Fibroblast of lung (primary cell): ENCODE measurements at regions not wholly inside any gene's neighbourhood (a gene's known extent, or its start where the extent isn't known, plus 50 kb on each side); places are given as distances from the start of the nearest gene placed in this dataset.

Source experiments
- DNase-seq, 2 donors: peaks; one replicate each; pipeline versions ENCODE4 v3.0.0 to v3.0.0-alpha.2; 2010; ENCODE audit warnings: low read depth in 2 of 2
- H2AFZ ChIP-seq: 2 replicates; pipeline ENCODE4 v1.5.1; 2012; ENCODE audit warnings: low read length, control low read depth, inconsistent platforms
- H3K27ac ChIP-seq: 2 replicates; pipeline ENCODE4 v1.5.1; 2011; ENCODE audit warnings: low read length, control low read depth; ENCODE audit not compliant: insufficient read depth
- H3K27me3 ChIP-seq: 2 replicates; pipeline ENCODE4 v1.5.1; 2011; ENCODE audit warnings: mild to moderate bottlenecking, low read length; ENCODE audit not compliant: control insufficient read depth, insufficient read depth
- H3K36me3 ChIP-seq: 2 replicates; pipeline ENCODE4 v1.5.1; 2011; ENCODE audit warnings: low read length; ENCODE audit not compliant: control insufficient read depth, insufficient read depth
- H3K4me1 ChIP-seq: 2 replicates; pipeline ENCODE4 v1.5.1; 2011; ENCODE audit warnings: low read length; ENCODE audit not compliant: control insufficient read depth, insufficient read depth; ENCODE audit errors: extremely low read depth
- H3K4me2 ChIP-seq: 2 replicates; pipeline ENCODE4 v1.5.1; 2011; ENCODE audit warnings: low read length, control low read depth; ENCODE audit not compliant: insufficient read depth; ENCODE audit errors: extremely low read depth
- H3K4me3 ChIP-seq, 4 experiments: fragments of 200-600 bp in 1 of 4; sonication (generic) in 1 of 4; replicated peaks in 1 of 4; 2 replicates each; pipeline ENCODE4 v1.5.1; 2011 to 2016; ENCODE audit warnings: low read length in 4 of 4, low read depth in 3 of 4, mild to moderate bottlenecking in 3 of 4, control low read depth in 2 of 4, inconsistent platforms in 1 of 4, mixed read lengths in 1 of 4; ENCODE audit not compliant: insufficient read depth in 1 of 4; ENCODE audit errors: control extremely low read depth in 1 of 4
- H3K79me2 ChIP-seq: 2 replicates; pipeline ENCODE4 v1.5.1; 2012; ENCODE audit warnings: mild to moderate bottlenecking, low read length, inconsistent platforms; ENCODE audit not compliant: control insufficient read depth, insufficient read depth
- H3K9ac ChIP-seq: 2 replicates; pipeline ENCODE4 v1.5.1; 2011; ENCODE audit warnings: mild to moderate bottlenecking, low read length, control low read depth; ENCODE audit not compliant: insufficient read depth
- H3K9me3 ChIP-seq: 2 replicates; pipeline ENCODE4 v1.5.1; 2012; ENCODE audit warnings: low read depth, low read length; ENCODE audit not compliant: control insufficient read depth, insufficient read depth
- H4K20me1 ChIP-seq: 2 replicates; pipeline ENCODE4 v1.5.1; 2011; ENCODE audit warnings: low read length; ENCODE audit not compliant: control insufficient read depth, insufficient read depth; ENCODE audit errors: extremely low read depth
- EZH2 ChIP-seq: IDR thresholded peaks from 2 replicates; pipeline ENCODE4 v1.5.1; 2012; ENCODE audit warnings: low read length, control low read depth, mild to moderate bottlenecking; ENCODE audit errors: missing control alignments
- TF ChIP-seq, protein P1 (sequence below), 2 donors: IDR thresholded peaks in 1 of 2; conservative IDR thresholded peaks in 1 of 2; 1 replicate in 1 of 2; 2 replicates in 1 of 2; pipeline ENCODE4 v1.5.1; 2011 to 2012; ENCODE audit warnings: low read length in 2 of 2, control low read depth in 1 of 2, inconsistent platforms in 1 of 2, low read depth in 1 of 2, mild to moderate bottlenecking in 1 of 2

GRCh38 chr20:60658681-60659080 is 593.4 kb upstream of the CDH4 start:
- DNase-seq = no peak
- H3K4me1 ChIP-seq = no peaks in the 10 kb centered on the region
- H3K27me3 ChIP-seq = no peaks in the 10 kb centered on the region
- no peak overlapping the region for H3K4me2 ChIP-seq
- H3K36me3 ChIP-seq = no peaks in the 10 kb centered on the region
- no peaks in the 10 kb centered on the region for H3K9me3 ChIP-seq
- no peak overlapping the region for H2AFZ ChIP-seq
- H3K79me2 ChIP-seq = no peaks in the 10 kb centered on the region
- H3K27ac ChIP-seq = no peak overlapping the region
- no peak overlapping the region for H3K9ac ChIP-seq
- TF ChIP-seq EZH2 = no peak
- TF ChIP-seq, protein P1, sequence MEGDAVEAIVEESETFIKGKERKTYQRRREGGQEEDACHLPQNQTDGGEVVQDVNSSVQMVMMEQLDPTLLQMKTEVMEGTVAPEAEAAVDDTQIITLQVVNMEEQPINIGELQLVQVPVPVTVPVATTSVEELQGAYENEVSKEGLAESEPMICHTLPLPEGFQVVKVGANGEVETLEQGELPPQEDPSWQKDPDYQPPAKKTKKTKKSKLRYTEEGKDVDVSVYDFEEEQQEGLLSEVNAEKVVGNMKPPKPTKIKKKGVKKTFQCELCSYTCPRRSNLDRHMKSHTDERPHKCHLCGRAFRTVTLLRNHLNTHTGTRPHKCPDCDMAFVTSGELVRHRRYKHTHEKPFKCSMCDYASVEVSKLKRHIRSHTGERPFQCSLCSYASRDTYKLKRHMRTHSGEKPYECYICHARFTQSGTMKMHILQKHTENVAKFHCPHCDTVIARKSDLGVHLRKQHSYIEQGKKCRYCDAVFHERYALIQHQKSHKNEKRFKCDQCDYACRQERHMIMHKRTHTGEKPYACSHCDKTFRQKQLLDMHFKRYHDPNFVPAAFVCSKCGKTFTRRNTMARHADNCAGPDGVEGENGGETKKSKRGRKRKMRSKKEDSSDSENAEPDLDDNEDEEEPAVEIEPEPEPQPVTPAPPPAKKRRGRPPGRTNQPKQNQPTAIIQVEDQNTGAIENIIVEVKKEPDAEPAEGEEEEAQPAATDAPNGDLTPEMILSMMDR (conservative IDR thresholded peaks at IDR 0.05 in 1 of 2, IDR thresholded peaks at IDR 0.05 in 1 of 2; ENCODE audit: low read depth in 1 of 2, low read length in 2 of 2) = no peak
- no peaks in the 10 kb centered on the region for H4K20me1 ChIP-seq
- no peak overlapping the region for H3K4me3 ChIP-seq

DNA sequence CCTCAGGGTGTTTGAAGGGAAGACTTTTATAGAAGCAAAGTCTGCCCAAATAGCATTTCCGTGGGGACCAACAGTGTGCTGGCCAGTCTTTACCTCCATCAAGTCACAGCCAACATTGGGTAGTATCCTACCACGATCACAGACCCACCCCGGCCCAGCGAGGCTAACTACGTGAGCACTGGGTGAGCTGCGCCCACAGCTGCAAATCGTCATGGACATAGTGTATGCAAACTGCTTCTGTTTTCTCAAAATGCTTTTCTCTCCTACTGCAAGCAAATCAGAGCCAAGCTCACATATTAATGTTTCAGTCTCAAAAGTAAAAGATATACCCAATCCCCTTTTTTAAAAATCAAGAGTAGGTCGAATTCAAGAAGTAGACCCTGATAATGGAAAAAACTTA is 592.8 kb upstream of the CDH4 start:
- H3K4me1 ChIP-seq = no peaks in the 10 kb centered on the region
- H2AFZ ChIP-seq = no peak overlapping the region
- H3K79me2 ChIP-seq = no peaks in the 10 kb centered on the region
- H3K4me3 ChIP-seq = no peak overlapping the region
- H4K20me1 ChIP-seq = no peaks in the 10 kb centered on the region
- H3K27me3 ChIP-seq = no peaks in the 10 kb centered on the region
- no peak overlapping the region for H3K27ac ChIP-seq
- DNase-seq = no peak
- H3K9me3 ChIP-seq = no peaks in the 10 kb centered on the region
- H3K36me3 ChIP-seq = no peaks in the 10 kb centered on the region
- no peak overlapping the region for H3K4me2 ChIP-seq
- H3K9ac ChIP-seq = no peak overlapping the region
- TF ChIP-seq EZH2 = no peak
- TF ChIP-seq, protein P1 (conservative IDR thresholded peaks at IDR 0.05 in 1 of 2, IDR thresholded peaks at IDR 0.05 in 1 of 2; ENCODE audit: low read depth in 1 of 2, low read length in 2 of 2) = no peak

DNA sequence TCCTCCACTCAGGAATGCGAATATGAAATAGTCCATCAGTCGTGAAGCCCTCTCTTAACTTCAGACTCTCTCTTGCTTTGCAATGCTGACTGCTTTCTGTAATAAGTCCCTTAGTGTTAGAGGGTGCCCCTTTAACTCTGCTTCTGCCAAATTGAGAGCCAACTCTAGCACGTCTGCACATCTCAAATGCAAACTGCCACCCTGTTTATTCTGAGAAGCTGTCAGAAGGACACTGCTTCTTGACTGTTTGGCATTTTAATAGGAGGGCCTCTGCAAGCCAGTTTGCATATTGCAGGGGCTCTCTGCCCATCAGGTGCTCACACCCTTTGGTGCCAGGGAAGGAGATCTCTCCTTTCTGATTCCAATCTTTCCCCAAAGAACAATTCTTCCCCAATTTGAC is 589.8 kb upstream of the CDH4 start:
- DNase-seq = no peak
- no peak overlapping the region for H3K4me2 ChIP-seq
- H3K4me1 ChIP-seq = no peaks in the 10 kb centered on the region
- no peak overlapping the region for H3K27ac ChIP-seq
- no peaks in the 10 kb centered on the region for H4K20me1 ChIP-seq
- H3K9ac ChIP-seq = no peak overlapping the region
- H3K27me3 ChIP-seq = no peaks in the 10 kb centered on the region
- no peaks in the 10 kb centered on the region for H3K9me3 ChIP-seq
- H3K36me3 ChIP-seq = no peaks in the 10 kb centered on the region
- TF ChIP-seq EZH2 = no peak
- TF ChIP-seq, protein P1 (conservative IDR thresholded peaks at IDR 0.05 in 1 of 2, IDR thresholded peaks at IDR 0.05 in 1 of 2; ENCODE audit: low read depth in 1 of 2, low read length in 2 of 2) = no peak
- no peak overlapping the region for H2AFZ ChIP-seq
- no peaks in the 10 kb centered on the region for H3K79me2 ChIP-seq
- H3K4me3 ChIP-seq = no peak overlapping the region
